Breast epithelium (tissue), 4 donors: ENCODE measurements at regions not wholly inside any gene's neighbourhood (a gene's known extent, or its start where the extent isn't known, plus 50 kb on each side); places are given as distances from the start of the nearest gene placed in this dataset.

Source experiments
- DNase-seq, 2 donors: peaks; one replicate each; pipeline ENCODE4 v3.0.0-alpha.2; 2019; ENCODE audit warnings: low spot score in 2 of 2
- H3K27ac ChIP-seq, 2 donors: fragments of 200-600 bp; sonication (generic) in 1 of 2; one replicate each; pipeline ENCODE4 v1.5.1; 2016 to 2019; ENCODE audit warnings: mild to moderate bottlenecking in 1 of 2
- H3K27me3 ChIP-seq, 2 donors: fragments of 200-600 bp; sonication (generic) in 1 of 2; one replicate each; pipeline versions ENCODE4 v1.5.1 to v1.6.0; 2017 to 2019; ENCODE audit warnings: control low read depth in 1 of 2, mild to moderate bottlenecking in 1 of 2
- H3K36me3 ChIP-seq: fragments of 200-600 bp; one replicate; pipeline ENCODE4 v1.5.1; 2019
- H3K4me1 ChIP-seq, 2 donors: fragments of 200-600 bp; sonication (generic); one replicate each; pipeline ENCODE4 v1.5.1; 2016 to 2019; ENCODE audit warnings: control low read depth in 1 of 2
- H3K4me3 ChIP-seq, 3 donors: fragments of 200-600 bp; sonication (generic); 1 replicate in 2 of 3; 2 replicates in 1 of 3; pipeline ENCODE4 v1.5.1; 2016 to 2019; ENCODE audit warnings: mild to moderate bottlenecking in 3 of 3, moderate library complexity in 2 of 3
- H3K9me3 ChIP-seq, 2 donors: fragments of 200-600 bp; sonication (generic) in 1 of 2; one replicate each; pipeline ENCODE4 v1.5.1; 2016 to 2019; ENCODE audit warnings: control low read depth in 1 of 2
- POLR2A ChIP-seq: fragments of 450-650 bp; IDR thresholded peaks from one replicate; pipeline ENCODE4 v1.6.1; 2016; ENCODE audit warnings: antibody characterized with exemption, mild to moderate bottlenecking, moderate library complexity
- POLR2AphosphoS5 ChIP-seq, 3 donors: sonication (generic); formaldehyde crosslinking; IDR thresholded peaks; one replicate each; pipeline ENCODE4 v1.6.1; 2017; ENCODE audit warnings: antibody characterized with exemption in 3 of 3
- intact Hi-C: fragments of 100-400 bp; cut with DNase I; formaldehyde crosslinking; loops from one replicate; pipeline ENCODE4 v1.15.1; 2023; ENCODE audit warnings: low total_unique reads
- TF ChIP-seq, protein P1 (sequence below), 3 donors: fragments of 450-650 bp; IDR thresholded peaks; one replicate each; pipeline ENCODE4 v1.5.1; 2016 to 2017; ENCODE audit warnings: antibody characterized with exemption in 3 of 3, mild to moderate bottlenecking in 3 of 3, moderate library complexity in 3 of 3

DNA sequence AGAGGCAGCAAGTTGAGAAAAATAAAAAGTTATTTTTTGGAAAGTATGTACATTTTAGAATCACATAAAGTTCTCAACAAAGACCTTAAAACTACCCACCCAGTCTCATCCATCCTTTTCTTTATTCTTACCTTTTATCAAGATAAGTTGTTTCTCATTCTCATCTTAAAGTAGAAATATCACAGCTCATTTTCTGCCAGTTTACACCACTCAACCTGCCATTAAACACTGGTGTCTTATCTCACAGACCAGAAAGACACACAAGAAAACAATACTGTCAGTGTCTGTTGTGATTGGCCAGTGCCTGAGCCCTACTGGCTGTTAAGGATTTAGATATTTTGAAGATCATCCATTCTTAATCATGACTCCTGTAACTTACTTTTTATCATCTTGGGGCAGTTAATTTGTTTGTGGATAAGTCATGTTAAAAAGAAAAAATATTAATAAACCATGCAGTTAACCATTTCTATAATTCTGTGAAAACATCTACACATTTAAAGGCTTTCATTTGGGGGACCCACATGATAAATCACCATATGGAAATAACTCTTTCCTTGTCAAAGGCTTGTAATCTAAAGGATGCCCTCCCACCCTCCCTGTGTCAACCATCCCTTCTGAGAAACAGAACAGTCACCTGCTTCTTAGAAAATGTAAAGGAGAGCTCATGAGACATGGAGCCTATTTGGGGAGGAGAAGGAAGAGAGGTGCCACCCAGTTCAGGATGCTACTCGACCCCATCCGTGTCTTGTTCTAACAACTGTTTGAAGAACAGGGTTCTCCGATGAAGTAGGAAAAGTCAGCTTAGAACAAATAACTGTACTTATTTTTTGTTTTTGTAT is 897.2 kb upstream of the INTU start:
- intact Hi-C loops: no loop called here
- DNase-seq: no peak
- no peaks in the 10 kb centered on the region for H3K27me3 ChIP-seq
- no peaks in the 10 kb centered on the region for H3K9me3 ChIP-seq
- H3K4me3 ChIP-seq: no peak overlapping the region
- no peaks in the 10 kb centered on the region for H3K4me1 ChIP-seq
- no peaks in the 10 kb centered on the region for H3K36me3 ChIP-seq
- no peak overlapping the region for H3K27ac ChIP-seq
- no peak for TF ChIP-seq POLR2A
- TF ChIP-seq POLR2AphosphoS5 (IDR thresholded peaks at IDR 0.05): no peak
- TF ChIP-seq, protein P1, sequence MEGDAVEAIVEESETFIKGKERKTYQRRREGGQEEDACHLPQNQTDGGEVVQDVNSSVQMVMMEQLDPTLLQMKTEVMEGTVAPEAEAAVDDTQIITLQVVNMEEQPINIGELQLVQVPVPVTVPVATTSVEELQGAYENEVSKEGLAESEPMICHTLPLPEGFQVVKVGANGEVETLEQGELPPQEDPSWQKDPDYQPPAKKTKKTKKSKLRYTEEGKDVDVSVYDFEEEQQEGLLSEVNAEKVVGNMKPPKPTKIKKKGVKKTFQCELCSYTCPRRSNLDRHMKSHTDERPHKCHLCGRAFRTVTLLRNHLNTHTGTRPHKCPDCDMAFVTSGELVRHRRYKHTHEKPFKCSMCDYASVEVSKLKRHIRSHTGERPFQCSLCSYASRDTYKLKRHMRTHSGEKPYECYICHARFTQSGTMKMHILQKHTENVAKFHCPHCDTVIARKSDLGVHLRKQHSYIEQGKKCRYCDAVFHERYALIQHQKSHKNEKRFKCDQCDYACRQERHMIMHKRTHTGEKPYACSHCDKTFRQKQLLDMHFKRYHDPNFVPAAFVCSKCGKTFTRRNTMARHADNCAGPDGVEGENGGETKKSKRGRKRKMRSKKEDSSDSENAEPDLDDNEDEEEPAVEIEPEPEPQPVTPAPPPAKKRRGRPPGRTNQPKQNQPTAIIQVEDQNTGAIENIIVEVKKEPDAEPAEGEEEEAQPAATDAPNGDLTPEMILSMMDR (IDR thresholded peaks at IDR 0.05): no peak

DNA sequence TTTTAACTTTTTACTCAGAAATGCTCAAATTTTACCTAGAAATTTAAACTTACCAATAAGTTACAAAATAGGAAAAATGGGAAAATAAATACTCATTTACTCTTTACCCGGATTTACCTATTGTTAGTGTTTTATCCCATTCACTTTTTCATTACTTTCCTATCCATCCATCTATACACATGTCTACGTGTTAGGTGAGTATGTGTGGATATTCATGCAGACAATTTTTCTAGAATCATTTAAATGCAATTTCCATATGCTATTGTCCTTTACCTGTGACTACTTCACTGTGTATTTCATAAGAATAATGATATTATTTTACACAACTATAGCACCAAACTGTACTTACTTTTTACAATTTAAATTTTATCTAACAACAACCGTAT is 896.6 kb upstream of the INTU start:
- no peak for TF ChIP-seq POLR2A
- no peak for TF ChIP-seq POLR2AphosphoS5 (IDR thresholded peaks at IDR 0.05)
- TF ChIP-seq, protein P1 (IDR thresholded peaks at IDR 0.05): no peak
- intact Hi-C loops: no loop called here
- no peak for DNase-seq
- H3K36me3 ChIP-seq: no peaks in the 10 kb centered on the region
- no peaks in the 10 kb centered on the region for H3K9me3 ChIP-seq
- H3K27ac ChIP-seq: no peak overlapping the region
- no peaks in the 10 kb centered on the region for H3K27me3 ChIP-seq
- no peaks in the 10 kb centered on the region for H3K4me1 ChIP-seq
- no peak overlapping the region for H3K4me3 ChIP-seq

DNA sequence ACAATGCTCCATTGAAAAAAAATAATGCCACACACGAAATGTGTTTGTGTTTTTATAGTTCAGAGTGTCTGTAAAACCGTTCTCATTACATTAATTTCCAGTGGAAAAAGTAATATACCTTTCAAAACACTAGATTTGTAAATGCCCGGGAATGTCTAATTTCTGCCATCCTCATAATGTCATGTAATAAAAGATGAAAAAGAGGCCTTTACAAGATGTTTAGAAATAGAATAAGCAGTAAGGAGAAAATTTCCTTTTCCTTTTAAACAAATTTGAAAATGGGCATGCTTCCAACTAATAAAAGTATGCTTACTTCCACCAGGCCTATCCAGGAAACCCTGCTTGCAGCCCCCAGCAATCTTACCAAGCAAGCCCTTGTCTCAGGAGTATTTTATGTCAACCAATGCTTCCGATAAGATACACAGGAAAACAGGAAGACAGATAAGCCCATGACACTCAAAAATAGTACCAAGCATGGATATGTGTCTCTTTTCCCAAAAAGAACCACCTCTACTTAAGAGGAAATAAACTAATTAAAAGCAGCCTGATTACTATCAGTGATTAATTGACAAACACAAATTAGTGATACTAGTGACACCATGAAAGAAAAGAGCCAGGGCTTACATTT is 894.7 kb upstream of the INTU start:
- intact Hi-C loops: no loop called here
- TF ChIP-seq POLR2AphosphoS5 (IDR thresholded peaks at IDR 0.05) (no peak), POLR2A (no peak)
- TF ChIP-seq, protein P1 (IDR thresholded peaks at IDR 0.05): no peak
- DNase-seq: no peak

DNA sequence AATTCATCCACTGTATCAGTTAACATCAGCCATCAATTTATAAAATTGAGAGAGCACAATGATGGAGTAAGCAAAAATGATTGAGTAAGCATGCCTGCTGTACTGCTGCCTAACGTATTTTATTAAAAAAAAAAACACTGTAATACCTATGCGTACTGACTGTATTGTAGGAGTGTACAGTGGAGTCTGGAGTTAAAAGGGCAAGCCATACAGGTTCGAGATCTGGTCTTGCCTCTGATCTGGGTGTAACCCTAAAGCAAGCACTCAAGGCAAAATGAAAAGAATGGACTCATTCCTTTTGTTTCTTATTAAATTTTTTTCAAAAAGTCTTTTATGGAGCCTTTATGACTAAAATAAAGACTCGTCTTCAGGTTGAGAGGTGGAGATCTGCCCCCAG is 894.2 kb upstream of the INTU start:
- Histone ChIP-seq H3K4me3 (no peak overlapping the region), H3K36me3 (no peaks in the 10 kb centered on the region), H3K4me1 (no peaks in the 10 kb centered on the region), H3K27me3 (no peaks in the 10 kb centered on the region), H3K27ac (no peak overlapping the region), H3K9me3 (no peaks in the 10 kb centered on the region)
- intact Hi-C loops: no loop called here
- TF ChIP-seq POLR2AphosphoS5 (IDR thresholded peaks at IDR 0.05): no peak
- TF ChIP-seq POLR2A: no peak
- TF ChIP-seq, protein P1 (IDR thresholded peaks at IDR 0.05): no peak
- DNase-seq: no peak

More for the DNA sequence above, 894.7 kb upstream of the INTU start:
- Histone ChIP-seq H3K36me3 (no peaks in the 10 kb centered on the region), H3K4me3 (no peak overlapping the region), H3K4me1 (no peaks in the 10 kb centered on the region), H3K27ac (no peak overlapping the region), H3K27me3 (no peaks in the 10 kb centered on the region), H3K9me3 (no peaks in the 10 kb centered on the region)

DNA sequence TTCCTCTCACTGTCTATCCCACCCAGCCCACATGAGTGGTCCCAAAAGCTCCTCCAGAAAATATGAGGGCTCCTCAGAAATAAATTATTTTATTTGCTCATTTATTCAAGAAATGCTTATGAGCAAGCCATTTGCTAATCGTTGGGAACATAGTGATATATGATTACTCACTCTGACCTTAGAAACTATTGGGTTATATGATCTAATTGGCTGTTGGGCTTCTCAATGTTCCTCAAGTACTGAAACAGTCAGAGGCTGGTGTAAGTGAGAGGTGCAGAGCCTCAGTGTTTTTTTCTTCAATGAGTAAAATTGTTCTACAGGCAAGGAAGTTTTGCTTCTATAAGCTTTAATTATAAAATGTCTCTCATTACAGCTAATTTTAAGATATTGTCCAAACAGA is 893.8 kb upstream of the INTU start:
- no peak for DNase-seq
- H3K36me3 ChIP-seq: no peaks in the 10 kb centered on the region
- H3K27ac ChIP-seq: no peak overlapping the region
- H3K4me1 ChIP-seq: no peaks in the 10 kb centered on the region
- H3K4me3 ChIP-seq: no peak overlapping the region
- TF ChIP-seq POLR2A (no peak), POLR2AphosphoS5 (IDR thresholded peaks at IDR 0.05) (no peak)
- TF ChIP-seq, protein P1 (IDR thresholded peaks at IDR 0.05): no peak
- no peaks in the 10 kb centered on the region for H3K27me3 ChIP-seq
- no peaks in the 10 kb centered on the region for H3K9me3 ChIP-seq
- intact Hi-C loops: no loop called here
